PC-3 (cell line): ENCODE measurements at regions not wholly inside any gene's neighbourhood (a gene's known extent, or its start where the extent isn't known, plus 50 kb on each side); places are given as distances from the start of the nearest gene placed in this dataset.

Source experiments
- ATAC-seq: fragments of 200-7000 bp; cut with Tn5 transposase; 2 replicates; pipeline ENCODE4 v1.9.1; 2020; ENCODE audit warnings: mild to moderate bottlenecking, moderate library complexity
- BruUV-seq: library from RNA; stranded (reverse); fragments of 400-500 nt; replicated peaks from 2 replicates; lab custom pipeline; 2021; lab: Mats Ljungman, UMichigan
- CTCF ChIA-PET: fragments of 300-600 bp; sonication (Branson Sonifier 250); formaldehyde crosslinking; loops from one replicate; lab custom pipeline; 2022; ENCODE audit warnings: antibody characterized with exemption; lab: Charles Lee
- POLR2A ChIA-PET: fragments of 300-600 bp; sonication (Branson Sonifier 250); formaldehyde crosslinking; loops from one replicate; lab custom pipeline; 2022; ENCODE audit warnings: antibody characterized with exemption; ENCODE audit not compliant: unreplicated experiment; lab: Charles Lee
- DNase-seq: peaks from one replicate; pipeline ENCODE4 v3.0.0-alpha.2; 2015
- H2AFZ ChIP-seq: fragments of 300-600 bp; sonication (generic); 2 replicates; pipeline ENCODE4 v1.6.0; 2016; ENCODE audit warnings: antibody characterized with exemption, low read length
- H3F3A ChIP-seq: fragments of 300-600 bp; sonication (generic); one replicate; pipeline ENCODE4 v1.6.0; 2017; ENCODE audit warnings: antibody characterized with exemption, low read length, control low read depth, mild to moderate bottlenecking; ENCODE audit not compliant: unreplicated experiment
- H3K27ac ChIP-seq: fragments of 300-600 bp; sonication (generic); 2 replicates; pipeline ENCODE4 v1.5.1; 2016; ENCODE audit warnings: mild to moderate bottlenecking, low read length
- H3K27me3 ChIP-seq: fragments of 300-600 bp; sonication (generic); 2 replicates; pipeline ENCODE4 v1.6.1; 2016; ENCODE audit warnings: low read length, mixed read lengths
- H3K36me3 ChIP-seq: fragments of 300-600 bp; sonication (generic); 2 replicates; pipeline ENCODE4 v1.6.1; 2016; ENCODE audit warnings: low read depth, mixed run types, low read length, mixed read lengths
- H3K4me1 ChIP-seq: fragments of 300-600 bp; sonication (generic); 2 replicates; pipeline ENCODE4 v1.5.1; 2016; ENCODE audit warnings: low read length; ENCODE audit not compliant: insufficient read depth
- H3K4me2 ChIP-seq: fragments of 300-600 bp; sonication (generic); 2 replicates; pipeline ENCODE4 v1.6.0; 2016; ENCODE audit warnings: low read length
- H3K4me3 ChIP-seq: fragments of 300-600 bp; sonication (generic); 2 replicates; pipeline ENCODE4 v1.5.1; 2016; ENCODE audit warnings: mild to moderate bottlenecking, low read length, mixed read lengths
- H3K79me2 ChIP-seq: fragments of 300-600 bp; sonication (generic); 2 replicates; pipeline ENCODE4 v1.6.1; 2017; ENCODE audit warnings: low read length, mixed read lengths
- H3K9ac ChIP-seq: fragments of 300-600 bp; sonication (generic); 2 replicates; pipeline ENCODE4 v1.6.0; 2016; ENCODE audit warnings: mild to moderate bottlenecking, low read length
- H3K9me2 ChIP-seq: fragments of 300-600 bp; sonication (generic); replicated peaks from 2 replicates; pipeline ENCODE4 v1.6.1; 2016; ENCODE audit warnings: mixed run types, low read length, mixed read lengths
- H3K9me3 ChIP-seq: fragments of 300-600 bp; sonication (generic); 2 replicates; pipeline ENCODE4 v1.6.1; 2016; ENCODE audit warnings: low read length, mixed read lengths
- H4K20me1 ChIP-seq: fragments of 300-600 bp; sonication (generic); 2 replicates; pipeline ENCODE4 v1.6.1; 2016; ENCODE audit warnings: low read length, mixed read lengths
- CTCF ChIP-seq: fragments of 300-600 bp; sonication (generic); conservative IDR thresholded peaks from 2 replicates; pipeline ENCODE4 v1.5.1; 2017; ENCODE audit warnings: antibody characterized with exemption, low read depth, mild to moderate bottlenecking, low read length
- EZH2 ChIP-seq: fragments of 300-600 bp; sonication (generic); IDR thresholded peaks from one replicate; pipeline ENCODE4 v1.6.1; 2017; ENCODE audit warnings: antibody characterized with exemption, mild to moderate bottlenecking, low read length; ENCODE audit not compliant: unreplicated experiment
- EZH2phosphoT487 ChIP-seq: fragments of 300-600 bp; sonication (generic); IDR thresholded peaks from 2 replicates; pipeline ENCODE4 v1.6.1; 2018; ENCODE audit warnings: mild to moderate bottlenecking, antibody characterized with exemption, low read length, borderline replicate concordance
- intact Hi-C: fragments of 100-400 bp; cut with micrococcal nuclease; formaldehyde crosslinking; loops from 2 replicates; pipeline ENCODE4 v1.9.0; 2023

DNA sequence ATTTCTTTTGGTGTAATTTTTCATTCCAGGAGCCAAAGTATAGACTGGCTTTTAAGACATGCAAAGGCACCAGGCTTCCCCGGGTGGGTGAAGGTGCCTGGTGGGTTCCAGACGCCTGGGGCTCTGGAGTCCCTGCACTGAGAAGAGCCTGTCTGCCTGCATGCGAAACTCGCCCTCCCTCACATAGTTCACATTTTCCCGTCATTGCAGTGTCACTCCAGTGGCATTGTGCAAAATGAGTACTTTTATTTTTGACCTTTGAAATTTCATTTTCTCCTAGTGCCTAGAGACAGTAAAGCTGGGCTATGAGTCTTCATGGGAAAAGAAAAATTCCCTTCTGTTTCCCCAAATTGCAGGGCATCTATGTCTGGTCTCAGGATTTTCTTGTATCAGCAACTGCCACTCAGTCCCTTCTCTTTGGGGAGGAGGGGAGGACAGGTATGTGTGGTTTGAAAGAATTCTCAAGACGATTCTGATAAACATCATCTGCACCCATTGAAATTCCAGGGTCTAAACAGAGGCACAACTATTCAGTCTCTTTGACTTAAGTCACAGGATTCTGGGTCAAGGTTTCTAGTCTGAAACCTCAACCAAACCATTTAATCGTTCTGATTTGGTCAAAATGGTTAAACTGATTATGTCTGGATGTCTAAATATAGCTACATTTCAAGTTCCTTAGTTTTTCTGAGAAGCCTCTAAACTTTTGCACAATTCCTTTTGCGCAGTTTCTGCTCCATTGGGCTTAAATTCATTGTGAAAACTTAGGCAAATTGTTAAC is 107.8 kb downstream of the CYP26A1 start:
- TF ChIP-seq CTCF (no peak), EZH2phosphoT487 (no peak), EZH2 (no peak)
- Histone ChIP-seq H3F3A (no peaks in the 10 kb centered on the region), H3K4me1 (no peaks in the 10 kb centered on the region), H4K20me1 (no peaks in the 10 kb centered on the region), H3K4me2 (no peak overlapping the region), H3K9ac (no peak overlapping the region), H2AFZ (no peak overlapping the region), H3K36me3 (no peaks in the 10 kb centered on the region), H3K27me3 (no peaks in the 10 kb centered on the region), H3K4me3 (no peak overlapping the region), H3K79me2 (no peaks in the 10 kb centered on the region), H3K27ac (no peak overlapping the region), H3K9me2 (no peaks in the 10 kb centered on the region), H3K9me3 (no peaks in the 10 kb centered on the region)
- DNase-seq = no peak
- no TSS peak for BruUV-seq
- no peak for ATAC-seq
- ChIA-PET POLR2A (no interaction called here), CTCF (no interaction called here)
- intact Hi-C loops = no loop called here

DNA sequence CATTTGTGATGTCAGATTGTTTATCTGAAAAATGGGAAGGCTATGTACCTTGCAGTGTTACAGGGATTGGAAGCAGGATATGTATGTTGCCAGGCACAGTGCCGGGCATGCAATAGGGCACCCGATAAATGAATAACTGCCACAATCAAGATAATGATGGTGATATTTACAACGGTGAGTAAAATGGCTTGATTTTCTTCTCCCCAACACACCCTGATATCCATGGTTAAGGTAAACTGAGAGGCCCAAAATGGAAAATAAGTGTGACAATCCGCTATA is 108.3 kb downstream of the CYP26A1 start:
- intact Hi-C loops = no loop called here
- no peaks in the 10 kb centered on the region for H4K20me1 ChIP-seq
- TF ChIP-seq CTCF = no peak
- TF ChIP-seq EZH2 = no peak
- TF ChIP-seq EZH2phosphoT487 = no peak
- no peaks in the 10 kb centered on the region for H3K79me2 ChIP-seq
- H3K9ac ChIP-seq = no peak overlapping the region
- DNase-seq = no peak
- no peak overlapping the region for H3K4me2 ChIP-seq
- no peaks in the 10 kb centered on the region for H3K4me1 ChIP-seq
- H3K27me3 ChIP-seq = no peaks in the 10 kb centered on the region
- no peak overlapping the region for H2AFZ ChIP-seq
- H3K9me2 ChIP-seq = no peaks in the 10 kb centered on the region
- BruUV-seq = no TSS peak
- no peak overlapping the region for H3K4me3 ChIP-seq
- H3K27ac ChIP-seq = no peak overlapping the region
- H3K36me3 ChIP-seq = no peaks in the 10 kb centered on the region
- ChIA-PET CTCF (no interaction called here), POLR2A (no interaction called here)
- H3K9me3 ChIP-seq = no peaks in the 10 kb centered on the region
- no peak for ATAC-seq
- no peaks in the 10 kb centered on the region for H3F3A ChIP-seq

DNA sequence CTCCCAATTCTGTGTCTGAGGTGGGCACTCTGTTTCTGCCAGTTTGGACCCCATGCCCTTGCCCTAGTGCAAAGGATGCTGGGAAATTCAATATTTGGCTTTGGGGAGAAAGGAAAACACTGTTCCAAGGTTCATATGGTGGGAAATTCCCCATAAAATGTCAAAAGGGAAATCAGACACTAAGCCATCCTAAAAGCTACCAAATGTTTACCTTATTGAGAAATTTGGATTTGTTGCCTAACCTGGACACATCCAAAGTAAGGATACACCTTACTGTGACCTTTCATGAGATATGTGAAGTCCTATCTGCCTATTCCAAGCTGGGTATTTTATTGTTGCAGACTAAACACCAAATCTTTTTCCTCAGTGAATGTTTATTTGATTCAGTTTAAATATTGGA is 109.1 kb downstream of the CYP26A1 start:
- Histone ChIP-seq H3K27me3 (no peaks in the 10 kb centered on the region), H3K4me1 (no peaks in the 10 kb centered on the region), H3K36me3 (no peaks in the 10 kb centered on the region), H3K4me2 (no peak overlapping the region), H3K27ac (no peak overlapping the region), H2AFZ (no peak overlapping the region), H3K9me2 (no peaks in the 10 kb centered on the region), H3K9ac (no peak overlapping the region), H4K20me1 (no peaks in the 10 kb centered on the region), H3F3A (no peaks in the 10 kb centered on the region), H3K4me3 (no peak overlapping the region), H3K9me3 (no peaks in the 10 kb centered on the region), H3K79me2 (no peaks in the 10 kb centered on the region)
- no TSS peak for BruUV-seq
- ChIA-PET CTCF (no interaction called here), POLR2A (no interaction called here)
- TF ChIP-seq EZH2phosphoT487 (no peak), EZH2 (no peak), CTCF (no peak)
- intact Hi-C loops = no loop called here
- DNase-seq = no peak
- no peak for ATAC-seq
